Osteocyte (in vitro differentiated cells): ENCODE measurements at regions not wholly inside any gene's neighbourhood (a gene's known extent, or its start where the extent isn't known, plus 50 kb on each side); places are given as distances from the start of the nearest gene placed in this dataset.

Experiments used
- DNase-seq: peaks from one replicate; pipeline ENCODE4 v3.0.0; 2021; ENCODE audit warnings: mixed read lengths; ENCODE audit not compliant: unreplicated experiment; ENCODE audit errors: extremely low spot score
- H3K27ac Mint-ChIP-seq: one replicate; pipeline ENCODE4 v1.8.0; 2021; ENCODE audit warnings: mild to moderate bottlenecking, mixed read lengths; ENCODE audit not compliant: unreplicated experiment
- H3K27me3 Mint-ChIP-seq: one replicate; pipeline ENCODE4 v1.8.0; 2021; ENCODE audit warnings: mixed read lengths; ENCODE audit not compliant: unreplicated experiment
- H3K36me3 Mint-ChIP-seq: one replicate; pipeline ENCODE4 v1.8.0; 2021; ENCODE audit warnings: mixed read lengths; ENCODE audit not compliant: unreplicated experiment
- H3K4me1 Mint-ChIP-seq: one replicate; pipeline ENCODE4 v1.8.0; 2021; ENCODE audit warnings: mixed read lengths; ENCODE audit not compliant: unreplicated experiment
- H3K4me3 Mint-ChIP-seq: one replicate; pipeline ENCODE4 v1.8.0; 2021; ENCODE audit warnings: mild to moderate bottlenecking, moderate library complexity, mixed read lengths; ENCODE audit not compliant: unreplicated experiment
- H3K9me3 Mint-ChIP-seq: one replicate; pipeline ENCODE4 v1.8.0; 2021; ENCODE audit warnings: mixed read lengths; ENCODE audit not compliant: unreplicated experiment
- TF ChIP-seq, protein P1 (sequence below): fragments of 200-600 bp; sonication (generic); IDR thresholded peaks from 2 replicates; pipeline ENCODE4 v1.5.0; 2021; ENCODE audit warnings: antibody characterized with exemption, mild to moderate bottlenecking, moderate library complexity

DNA sequence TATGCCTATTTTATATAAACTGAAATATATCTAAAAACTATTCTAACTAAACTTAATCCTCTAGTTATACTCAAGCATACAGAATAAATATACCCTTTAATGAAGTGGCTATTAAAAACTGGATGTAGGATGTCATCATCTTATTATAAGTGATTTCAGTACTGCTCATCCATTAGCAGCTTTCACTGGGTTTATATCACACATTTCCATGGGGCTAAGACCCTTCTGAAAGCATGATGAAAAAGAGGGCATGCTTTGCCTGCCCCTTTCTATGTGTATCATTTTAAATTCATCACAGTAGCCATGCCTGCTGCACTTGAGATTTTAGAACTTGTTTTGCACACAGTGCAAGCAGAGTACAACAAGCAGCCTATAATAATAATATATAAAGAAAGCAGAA is 477.5 kb downstream of the SLITRK6 start:
- no peak overlapping the region for H3K27ac Mint-ChIP-seq
- H3K4me1 Mint-ChIP-seq, result peaks cover 21% of the 10 kb centered on the region
- H3K9me3 Mint-ChIP-seq, result no peaks in the 10 kb centered on the region
- TF ChIP-seq, protein P1, sequence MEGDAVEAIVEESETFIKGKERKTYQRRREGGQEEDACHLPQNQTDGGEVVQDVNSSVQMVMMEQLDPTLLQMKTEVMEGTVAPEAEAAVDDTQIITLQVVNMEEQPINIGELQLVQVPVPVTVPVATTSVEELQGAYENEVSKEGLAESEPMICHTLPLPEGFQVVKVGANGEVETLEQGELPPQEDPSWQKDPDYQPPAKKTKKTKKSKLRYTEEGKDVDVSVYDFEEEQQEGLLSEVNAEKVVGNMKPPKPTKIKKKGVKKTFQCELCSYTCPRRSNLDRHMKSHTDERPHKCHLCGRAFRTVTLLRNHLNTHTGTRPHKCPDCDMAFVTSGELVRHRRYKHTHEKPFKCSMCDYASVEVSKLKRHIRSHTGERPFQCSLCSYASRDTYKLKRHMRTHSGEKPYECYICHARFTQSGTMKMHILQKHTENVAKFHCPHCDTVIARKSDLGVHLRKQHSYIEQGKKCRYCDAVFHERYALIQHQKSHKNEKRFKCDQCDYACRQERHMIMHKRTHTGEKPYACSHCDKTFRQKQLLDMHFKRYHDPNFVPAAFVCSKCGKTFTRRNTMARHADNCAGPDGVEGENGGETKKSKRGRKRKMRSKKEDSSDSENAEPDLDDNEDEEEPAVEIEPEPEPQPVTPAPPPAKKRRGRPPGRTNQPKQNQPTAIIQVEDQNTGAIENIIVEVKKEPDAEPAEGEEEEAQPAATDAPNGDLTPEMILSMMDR, result no peak
- no peak for DNase-seq
- H3K36me3 Mint-ChIP-seq, result peaks cover 2% of the 10 kb centered on the region
- no peak overlapping the region for H3K4me3 Mint-ChIP-seq
- H3K27me3 Mint-ChIP-seq, result no peaks in the 10 kb centered on the region

DNA sequence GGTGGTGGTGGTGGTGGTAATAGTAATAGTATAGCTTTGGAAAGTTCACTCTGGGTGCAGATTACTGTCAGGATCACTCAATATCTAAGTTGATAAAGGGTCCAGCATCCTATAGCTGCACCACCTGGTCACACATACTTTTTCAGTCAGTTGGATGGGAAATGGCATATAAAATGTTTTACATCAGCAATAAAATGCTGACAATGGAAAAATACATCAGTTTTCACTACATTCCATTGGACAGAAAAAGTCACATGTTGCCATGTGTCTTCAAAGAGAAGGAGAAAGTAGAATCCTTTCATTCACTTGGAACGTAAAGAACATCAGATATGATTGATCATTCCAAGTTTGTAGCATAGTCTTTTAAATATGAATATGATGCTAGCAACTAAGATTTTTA is 481.4 kb downstream of the SLITRK6 start:
- Mint-ChIP-seq H3K4me1 (peaks cover 27% of the 10 kb centered on the region), H3K27ac (no peak overlapping the region), H3K36me3 (no peaks in the 10 kb centered on the region), H3K4me3 (no peak overlapping the region), H3K9me3 (no peaks in the 10 kb centered on the region), H3K27me3 (no peaks in the 10 kb centered on the region)
- TF ChIP-seq, protein P1, result no peak
- no peak for DNase-seq

DNA sequence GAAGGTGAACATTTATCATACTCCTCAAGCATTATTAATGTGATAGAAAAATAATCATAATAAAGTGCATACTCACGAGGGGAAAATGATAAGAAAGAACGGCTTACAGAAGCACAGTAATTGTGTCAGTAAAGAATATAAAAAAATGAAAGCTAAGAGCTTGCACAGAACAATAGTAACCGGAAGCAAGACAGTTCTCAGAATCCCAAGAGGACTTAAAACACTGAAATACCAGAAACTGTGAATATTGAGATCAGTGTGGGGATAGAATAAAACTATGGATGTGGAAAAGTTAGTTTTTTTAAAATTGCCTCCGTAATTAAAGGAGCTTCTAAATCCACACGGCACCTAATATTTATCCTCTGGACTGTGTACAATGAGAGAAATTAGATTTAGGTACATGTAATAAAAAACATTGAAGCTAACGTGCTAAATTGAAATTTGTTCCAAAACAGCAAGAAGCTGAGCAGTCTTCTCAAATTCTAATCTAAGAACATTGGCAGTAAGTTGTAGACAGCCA is 482.7 kb downstream of the SLITRK6 start:
- TF ChIP-seq, protein P1, result no peak
- no peaks in the 10 kb centered on the region for H3K27me3 Mint-ChIP-seq
- no peak overlapping the region for H3K27ac Mint-ChIP-seq
- H3K9me3 Mint-ChIP-seq, result no peaks in the 10 kb centered on the region
- H3K36me3 Mint-ChIP-seq, result no peaks in the 10 kb centered on the region
- no peak for DNase-seq
- no peak overlapping the region for H3K4me3 Mint-ChIP-seq
- peaks cover 30% of the 10 kb centered on the region for H3K4me1 Mint-ChIP-seq

DNA sequence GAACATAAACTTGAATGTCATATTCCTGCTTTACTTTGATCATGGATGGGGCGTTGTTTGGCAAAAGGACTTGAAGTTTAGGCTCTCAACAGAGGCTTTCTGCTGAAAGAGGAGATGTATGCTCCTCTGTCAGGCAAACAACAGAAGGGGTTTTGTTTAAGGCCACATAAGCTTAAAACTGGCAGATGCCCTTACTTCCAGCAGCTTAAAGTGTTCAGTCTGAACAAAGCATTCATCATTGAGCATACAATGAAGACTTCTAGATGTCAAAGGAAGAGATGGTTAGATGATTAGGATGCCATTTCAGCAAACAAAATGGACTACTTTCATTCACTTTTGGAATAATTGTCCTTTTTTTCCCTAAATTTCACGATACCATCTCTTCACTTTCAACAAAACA is 484.5 kb downstream of the SLITRK6 start:
- H3K27me3 Mint-ChIP-seq, result no peaks in the 10 kb centered on the region
- TF ChIP-seq, protein P1, result no peak
- no peak for DNase-seq
- H3K27ac Mint-ChIP-seq, result no peak overlapping the region
- H3K4me3 Mint-ChIP-seq, result no peak overlapping the region
- no peaks in the 10 kb centered on the region for H3K36me3 Mint-ChIP-seq
- peaks cover 30% of the 10 kb centered on the region for H3K4me1 Mint-ChIP-seq
- H3K9me3 Mint-ChIP-seq, result no peaks in the 10 kb centered on the region

DNA sequence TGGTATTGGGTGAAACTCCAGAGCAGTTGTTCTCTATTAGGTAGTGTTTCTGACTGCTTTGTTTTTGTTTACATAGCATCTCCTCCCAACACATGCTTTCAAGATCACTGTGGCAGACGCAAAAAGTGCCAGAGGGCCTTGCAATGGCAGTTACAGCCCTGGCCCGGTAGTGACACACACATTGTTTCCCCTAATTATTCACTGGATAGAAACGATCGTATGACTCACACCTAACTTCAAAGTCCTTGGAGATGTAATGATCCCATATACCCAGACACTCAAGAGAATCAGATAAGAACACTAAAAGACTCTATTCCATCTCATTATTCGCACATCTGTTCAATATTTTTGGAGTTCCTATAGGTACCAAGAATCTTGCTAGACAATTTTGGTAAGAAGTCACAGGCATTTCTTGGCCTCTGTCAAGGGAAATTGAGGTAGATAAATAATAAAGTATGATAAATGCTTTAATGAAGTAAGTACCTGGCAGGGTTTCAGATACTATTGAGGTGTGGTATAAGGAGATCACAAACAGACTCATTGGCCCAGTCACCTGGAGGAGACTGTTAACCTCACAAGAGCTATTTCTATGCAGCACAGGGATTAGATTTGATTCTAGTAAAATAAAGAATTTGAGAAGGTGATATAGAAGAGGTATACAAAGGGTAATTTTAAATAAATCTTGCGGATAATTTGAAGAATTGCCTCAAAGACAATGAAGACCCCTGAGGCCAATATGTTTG is 485.3 kb downstream of the SLITRK6 start:
- Mint-ChIP-seq H3K36me3 (no peaks in the 10 kb centered on the region), H3K27ac (peak overlapping the region; percentile 75), H3K4me3 (no peak overlapping the region), H3K27me3 (no peaks in the 10 kb centered on the region), H3K9me3 (no peaks in the 10 kb centered on the region), H3K4me1 (peaks cover 30% of the 10 kb centered on the region)
- TF ChIP-seq, protein P1, result no peak
- DNase-seq, result no peak
